Endothelial cell of umbilical vein (primary cell): ENCODE measurements at regions not wholly inside any gene's neighbourhood (a gene's known extent, or its start where the extent isn't known, plus 50 kb on each side); places are given as distances from the start of the nearest gene placed in this dataset.

Experiments used
- BruUV-seq: library from RNA; stranded (reverse); fragments of 400-500 nt; replicated peaks from 2 replicates; lab custom pipeline; 2021; lab: Mats Ljungman, UMichigan
- CTCF ChIA-PET: fragments of 300-600, 350-600 bp; sonication (Branson Sonifier 250); formaldehyde crosslinking; loops from one replicate; lab custom pipeline; 2021; ENCODE audit warnings: antibody characterized with exemption, inconsistent platforms; lab: Charles Lee
- POLR2A ChIA-PET: fragments of 300-600, 350-600 bp; sonication (Branson Sonifier 250); formaldehyde crosslinking; loops from one replicate; lab custom pipeline; 2021; ENCODE audit warnings: antibody characterized with exemption, inconsistent platforms; lab: Charles Lee
- DNase-seq: peaks from one replicate; pipeline ENCODE4 v3.0.0-alpha.2; 2011; ENCODE audit warnings: low read depth, low spot score
- FAIRE-seq: peaks from 2 replicates; lab custom pipeline; 2011; peaks lifted over from hg19 to GRCh38; lab: Jason Lieb, UNC
- H2AFZ ChIP-seq: 2 replicates; pipeline ENCODE4 v1.6.0; 2012; ENCODE audit warnings: low read depth, low read length, control low read depth, inconsistent platforms
- H3K27ac ChIP-seq: 2 replicates; pipeline ENCODE4 v1.5.1; 2011; ENCODE audit warnings: low read depth, mild to moderate bottlenecking, control low read depth, low read length, moderate library complexity; ENCODE audit not compliant: insufficient read depth
- H3K27me3 ChIP-seq, 2 experiments: 2 replicates each; pipeline versions ENCODE4 v1.6.0 to v1.6.1; 2011; ENCODE audit warnings: low read length in 2 of 2, mixed read lengths in 1 of 2; ENCODE audit not compliant: control insufficient read depth in 2 of 2, insufficient read depth in 2 of 2
- H3K36me3 ChIP-seq, 2 experiments: 2 replicates in 1 of 2; 3 replicates in 1 of 2; pipeline ENCODE4 v1.5.1; 2011; ENCODE audit warnings: low read length in 2 of 2, mild to moderate bottlenecking in 1 of 2, moderate library complexity in 1 of 2; ENCODE audit not compliant: control insufficient read depth in 2 of 2, insufficient read depth in 2 of 2; ENCODE audit errors: extremely low read depth in 1 of 2
- H3K4me1 ChIP-seq: 3 replicates; pipeline ENCODE4 v1.5.1; 2011; ENCODE audit warnings: mild to moderate bottlenecking, low read length; ENCODE audit not compliant: control insufficient read depth, insufficient read depth; ENCODE audit errors: extremely low read depth
- H3K4me2 ChIP-seq: 2 replicates; pipeline ENCODE4 v1.6.1; 2011; ENCODE audit warnings: low read length, control low read depth, mixed read lengths; ENCODE audit not compliant: insufficient read depth
- H3K4me3 ChIP-seq, 3 experiments: fragments of 200-600 bp in 1 of 3; sonication (generic), shearing (Covaris generic) in 1 of 3; replicated peaks in 1 of 3; 2 replicates each; pipeline ENCODE4 v1.5.1; 2011 to 2016; ENCODE audit warnings: control low read depth in 3 of 3, low read length in 3 of 3, mild to moderate bottlenecking in 2 of 3, inconsistent platforms in 1 of 3, low read depth in 1 of 3, moderate library complexity in 1 of 3; ENCODE audit not compliant: insufficient read depth in 1 of 3
- H3K79me2 ChIP-seq: 2 replicates; pipeline ENCODE4 v1.6.0; 2012; ENCODE audit warnings: low read length, inconsistent platforms; ENCODE audit not compliant: control insufficient read depth, insufficient read depth
- H3K9ac ChIP-seq: replicated peaks from 2 replicates; pipeline ENCODE3; 2011; ENCODE audit warnings: low read length, control low read depth; ENCODE audit not compliant: insufficient read depth; ENCODE audit errors: extremely low read depth
- H3K9me1 ChIP-seq: replicated peaks from 3 replicates; pipeline ENCODE4 v1.6.0; 2011; ENCODE audit warnings: mild to moderate bottlenecking, low read length; ENCODE audit not compliant: control insufficient read depth, insufficient read depth; ENCODE audit errors: extremely low read depth
- H3K9me3 ChIP-seq: replicated peaks from 2 replicates; pipeline ENCODE4 v1.5.1; 2012; ENCODE audit warnings: low read length, inconsistent platforms; ENCODE audit not compliant: control insufficient read depth, insufficient read depth
- H4K20me1 ChIP-seq: replicated peaks from 2 replicates; pipeline ENCODE3; 2011; ENCODE audit warnings: mild to moderate bottlenecking, low read length; ENCODE audit not compliant: control insufficient read depth, insufficient read depth; ENCODE audit errors: extremely low read depth
- FOS ChIP-seq: IDR thresholded peaks from 2 replicates; pipeline ENCODE4 v1.6.1; 2011; ENCODE audit warnings: mild to moderate bottlenecking, low read length, moderate library complexity, borderline replicate concordance; ENCODE audit not compliant: insufficient read depth
- MYC ChIP-seq: IDR thresholded peaks from one replicate; pipeline ENCODE4 v1.6.1; 2011; ENCODE audit warnings: mild to moderate bottlenecking, low read depth, low read length
- POLR2A ChIP-seq: IDR thresholded peaks from 2 replicates; pipeline ENCODE4 v1.6.1; 2012; ENCODE audit warnings: low read depth, mild to moderate bottlenecking, control low read depth, low read length
- dilution Hi-C: fragments of 300-500 bp; cut with MboI; formaldehyde crosslinking; loops from one replicate; pipeline ENCODE4 v1.15.0; 2019; ENCODE audit warnings: low sequenced_read_pairs; ENCODE audit not compliant: extremely low pct_ligation_motif_present
- intact Hi-C: fragments of 100-400 bp; cut with micrococcal nuclease; formaldehyde crosslinking; loops from one replicate; pipeline ENCODE4 v1.10.0; 2022
- TF ChIP-seq, protein P1 (sequence below), 2 donors: IDR thresholded peaks; 1 replicate in 1 of 2; 2 replicates in 1 of 2; pipeline ENCODE4 v1.5.1; 2011; ENCODE audit warnings: low read length in 2 of 2, mild to moderate bottlenecking in 2 of 2, moderate library complexity in 2 of 2, control low read depth in 1 of 2, inconsistent platforms in 1 of 2, low read depth in 1 of 2; ENCODE audit not compliant: insufficient read depth in 1 of 2; ENCODE audit errors: extremely low read depth in 1 of 2

GRCh38 chr6:132017942-132018341 is 66.8 kb upstream of the CCN2 start:
- no peaks in the 10 kb centered on the region for H3K79me2 ChIP-seq
- H3K9me1 ChIP-seq, result no peaks in the 10 kb centered on the region
- BruUV-seq, result no TSS peak
- H3K36me3 ChIP-seq, result no peaks in the 10 kb centered on the region
- dilution Hi-C loops, result no loop called here
- FAIRE-seq (no peak), DNase-seq (no peak)
- no peak overlapping the region for H2AFZ ChIP-seq
- no peak overlapping the region for H3K9ac ChIP-seq
- no peaks in the 10 kb centered on the region for H3K9me3 ChIP-seq
- H3K27ac ChIP-seq, result no peak overlapping the region
- TF ChIP-seq MYC, result no peak
- no peak overlapping the region for H3K4me2 ChIP-seq
- H4K20me1 ChIP-seq, result no peaks in the 10 kb centered on the region
- intact Hi-C loops, result no loop called here
- no peaks in the 10 kb centered on the region for H3K4me1 ChIP-seq
- H3K4me3 ChIP-seq, result no peak overlapping the region
- CTCF ChIA-PET, result interaction anchor here (0.7 to 1.3 kb wide), 3 partner anchors 10 to 93 kb away, joined by 3 to 4 read pairs (median 3); no protein-coding TSS in a partner anchor
- POLR2A ChIA-PET, result no interaction called here
- H3K27me3 ChIP-seq, result no peaks in the 10 kb centered on the region

DNA sequence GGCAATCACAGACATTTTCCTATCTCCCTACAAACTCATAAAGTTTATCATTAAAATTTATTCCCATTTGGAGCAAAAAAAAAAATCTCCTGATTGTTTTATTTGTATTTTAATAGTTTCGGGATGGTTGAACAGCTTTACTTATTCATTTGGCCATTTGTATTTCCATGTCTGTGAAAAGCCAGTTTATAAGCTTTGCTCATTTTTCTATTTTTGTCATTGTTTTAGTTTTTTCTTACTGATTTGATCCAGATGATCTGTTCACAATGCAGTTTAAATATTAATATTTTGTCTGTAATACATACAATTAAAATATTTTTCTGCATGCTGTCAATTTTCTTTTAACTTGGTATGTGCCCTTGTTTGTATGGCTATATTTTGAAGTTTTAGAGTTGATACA is 65.2 kb upstream of the CCN2 start:
- Histone ChIP-seq H4K20me1 (no peaks in the 10 kb centered on the region), H3K36me3 (no peaks in the 10 kb centered on the region), H3K27ac (no peak overlapping the region), H3K27me3 (no peaks in the 10 kb centered on the region), H2AFZ (no peak overlapping the region), H3K9me3 (no peaks in the 10 kb centered on the region), H3K9ac (no peak overlapping the region), H3K79me2 (no peaks in the 10 kb centered on the region), H3K4me3 (no peak overlapping the region), H3K4me2 (no peak overlapping the region), H3K9me1 (no peaks in the 10 kb centered on the region), H3K4me1 (no peaks in the 10 kb centered on the region)
- no TSS peak for BruUV-seq
- TF ChIP-seq FOS, result no peak
- TF ChIP-seq, protein P1, sequence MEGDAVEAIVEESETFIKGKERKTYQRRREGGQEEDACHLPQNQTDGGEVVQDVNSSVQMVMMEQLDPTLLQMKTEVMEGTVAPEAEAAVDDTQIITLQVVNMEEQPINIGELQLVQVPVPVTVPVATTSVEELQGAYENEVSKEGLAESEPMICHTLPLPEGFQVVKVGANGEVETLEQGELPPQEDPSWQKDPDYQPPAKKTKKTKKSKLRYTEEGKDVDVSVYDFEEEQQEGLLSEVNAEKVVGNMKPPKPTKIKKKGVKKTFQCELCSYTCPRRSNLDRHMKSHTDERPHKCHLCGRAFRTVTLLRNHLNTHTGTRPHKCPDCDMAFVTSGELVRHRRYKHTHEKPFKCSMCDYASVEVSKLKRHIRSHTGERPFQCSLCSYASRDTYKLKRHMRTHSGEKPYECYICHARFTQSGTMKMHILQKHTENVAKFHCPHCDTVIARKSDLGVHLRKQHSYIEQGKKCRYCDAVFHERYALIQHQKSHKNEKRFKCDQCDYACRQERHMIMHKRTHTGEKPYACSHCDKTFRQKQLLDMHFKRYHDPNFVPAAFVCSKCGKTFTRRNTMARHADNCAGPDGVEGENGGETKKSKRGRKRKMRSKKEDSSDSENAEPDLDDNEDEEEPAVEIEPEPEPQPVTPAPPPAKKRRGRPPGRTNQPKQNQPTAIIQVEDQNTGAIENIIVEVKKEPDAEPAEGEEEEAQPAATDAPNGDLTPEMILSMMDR (IDR thresholded peaks at IDR 0.05; ENCODE audit: extremely low read depth in 1 of 2, insufficient read depth in 1 of 2, low read depth in 1 of 2, low read length in 2 of 2), result no peak
- TF ChIP-seq MYC, result no peak
- TF ChIP-seq POLR2A, result no peak
- ChIA-PET POLR2A (no interaction called here), CTCF (interaction anchor here (0.8 kb wide), 1 partner anchor 11 kb away, joined by 3 read pairs; no protein-coding TSS in a partner anchor)
- no peak for DNase-seq
- intact Hi-C loops (no loop called here), dilution Hi-C loops (no loop called here)
- FAIRE-seq, result no peak
